HG02678 (cell line): ENCODE measurements at regions not wholly inside any gene's neighbourhood (a gene's known extent, or its start where the extent isn't known, plus 50 kb on each side); places are given as distances from the start of the nearest gene placed in this dataset.

Experiments used
- ATAC-seq: cut with Tn5 transposase; IDR thresholded peaks from one replicate; pipeline ENCODE4 v1.9.1; 2021; ENCODE audit warnings: mild to moderate bottlenecking, moderate library complexity; ENCODE audit not compliant: unreplicated experiment

- no peak for ATAC-seq
Measured at GRCh38 chr2:14905571-14905970, 273.1 kb downstream of the LRATD1 start.

GRCh38 chr2:14907014-14907612 lies 274.6 kb downstream of the LRATD1 start:
- no peak for ATAC-seq

GRCh38 chr2:14909795-14910194 lies 277.3 kb downstream of the LRATD1 start:
- no peak for ATAC-seq

GRCh38 chr2:14910654-14911053 lies 278.1 kb downstream of the LRATD1 start:
- ATAC-seq = no peak

- ATAC-seq = no peak
Measured at GRCh38 chr2:14915983-14916382, 283.5 kb downstream of the LRATD1 start.

GRCh38 chr2:14923820-14924580 lies 291.5 kb downstream of the LRATD1 start:
- no peak for ATAC-seq

- ATAC-seq = no peak
Measured at GRCh38 chr2:14925471-14925870, 293.0 kb downstream of the LRATD1 start.

- ATAC-seq = no peak
Measured at GRCh38 chr2:14927021-14927564, 294.6 kb downstream of the LRATD1 start.

GRCh38 chr2:14928056-14928455 lies 295.5 kb downstream of the LRATD1 start:
- no peak for ATAC-seq

GRCh38 chr2:14930441-14930840 lies 297.9 kb downstream of the LRATD1 start:
- ATAC-seq = no peak

GRCh38 chr2:14932285-14932684 lies 299.8 kb downstream of the LRATD1 start:
- no peak for ATAC-seq

- no peak for ATAC-seq
Measured at GRCh38 chr2:14933753-14934152, 301.2 kb downstream of the LRATD1 start.

- no peak for ATAC-seq
Measured at GRCh38 chr2:14936426-14936825, 303.9 kb downstream of the LRATD1 start.

- ATAC-seq = no peak
Measured at GRCh38 chr2:14937336-14937735, 304.8 kb downstream of the LRATD1 start.

GRCh38 chr2:14941151-14941631 lies 308.7 kb downstream of the LRATD1 start:
- ATAC-seq = no peak

GRCh38 chr2:14942987-14943386 lies 310.5 kb downstream of the LRATD1 start:
- no peak for ATAC-seq

GRCh38 chr2:14944562-14945346 lies 312.2 kb downstream of the LRATD1 start:
- no peak for ATAC-seq

GRCh38 chr2:14951569-14952285 lies 319.2 kb downstream of the LRATD1 start:
- ATAC-seq = no peak

GRCh38 chr2:14952400-14952963 lies 320.0 kb downstream of the LRATD1 start:
- ATAC-seq = no peak

GRCh38 chr2:14960686-14961324 lies 328.3 kb downstream of the LRATD1 start:
- ATAC-seq = no peak
